Activated T-cell treated with anti-CD3 and anti-CD28 coated beads, Interleukin-2, amount 50 U/mL, for 48 hours (primary cell): ENCODE measurements at regions not wholly inside any gene's neighbourhood (a gene's known extent, or its start where the extent isn't known, plus 50 kb on each side); places are given as distances from the start of the nearest gene placed in this dataset.

ENCODE experiments used
- DNase-seq, 2 experiments: peaks; one replicate each; pipeline ENCODE4 v3.0.0-alpha.2; 2020

GRCh38 chrX:8971116-8971515 is 62.8 kb downstream of the FAM9B start:
- DNase-seq: no peak

DNA sequence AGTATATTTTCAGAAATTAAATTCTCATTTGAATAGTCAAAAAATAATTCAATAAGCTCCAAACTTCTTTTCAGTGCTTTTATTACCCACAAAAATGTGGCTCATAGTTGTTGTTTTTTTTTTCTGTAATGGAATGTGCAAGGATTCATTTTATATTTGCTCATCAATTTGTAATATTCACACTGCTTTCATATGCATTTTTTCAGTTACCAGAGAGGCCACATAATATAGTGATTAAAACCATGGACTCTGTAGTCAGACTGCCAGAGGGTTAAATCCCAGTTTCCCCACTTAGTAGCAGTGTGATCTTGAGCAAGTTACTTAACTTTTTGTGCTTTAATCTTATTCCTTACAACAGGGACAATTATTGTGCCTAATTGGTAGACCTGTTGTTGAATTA is 64.5 kb downstream of the FAM9B start:
- DNase-seq: no peak

DNA sequence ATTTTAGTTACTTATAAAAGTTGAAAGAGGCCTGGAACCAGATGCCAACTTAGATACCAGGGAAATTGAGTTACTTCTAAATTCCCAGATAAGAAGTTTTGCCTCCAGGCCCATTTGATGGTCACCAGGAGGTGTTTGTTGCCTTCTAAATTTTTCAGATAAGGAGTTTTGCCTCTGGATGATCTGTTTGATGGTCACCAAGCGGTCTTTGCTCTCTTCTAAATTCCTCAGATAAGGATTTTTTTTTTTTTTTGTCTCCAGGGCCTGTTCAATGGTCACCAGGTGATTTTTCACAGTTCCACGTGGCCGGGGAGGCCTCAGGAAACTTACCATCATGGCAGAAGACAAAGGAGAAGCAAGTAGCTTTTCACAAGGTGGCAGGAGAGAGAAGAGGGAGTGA is 66.5 kb downstream of the FAM9B start:
- DNase-seq: no peak

GRCh38 chrX:8960957-8961468 is 72.9 kb downstream of the FAM9B start:
- DNase-seq: no peak

- DNase-seq: no peak
Observed at GRCh38 chrX:8955511-8955910, 78.4 kb downstream of the FAM9B start.

- DNase-seq: no peak
Observed at GRCh38 chrX:8946563-8946962, 87.4 kb downstream of the FAM9B start.

DNA sequence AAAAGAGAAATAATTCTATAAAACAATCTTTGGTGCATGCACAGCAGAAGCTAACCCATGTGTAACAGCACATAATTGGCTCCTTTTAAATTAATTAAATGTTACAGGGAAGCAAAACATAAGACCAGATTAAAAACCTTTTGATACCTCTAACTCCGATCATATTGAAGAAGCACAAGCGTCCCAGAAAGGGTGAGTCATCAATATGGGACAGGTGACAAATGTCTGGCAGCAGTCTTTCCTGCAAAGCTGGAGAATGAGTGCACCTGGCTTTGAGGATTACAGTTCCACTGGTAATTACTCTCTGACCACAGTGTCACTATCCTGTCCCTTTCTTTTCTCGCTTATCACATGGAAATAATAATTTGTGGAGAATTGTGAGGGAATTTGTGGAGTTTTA is 94.6 kb downstream of the FAM9B start:
- no peak for DNase-seq

GRCh38 chrX:8927701-8928100 is 106.2 kb downstream of the FAM9B start:
- DNase-seq: no peak

- DNase-seq: no peak
Observed at GRCh38 chrX:8927066-8927635, 106.8 kb downstream of the FAM9B start.

DNA sequence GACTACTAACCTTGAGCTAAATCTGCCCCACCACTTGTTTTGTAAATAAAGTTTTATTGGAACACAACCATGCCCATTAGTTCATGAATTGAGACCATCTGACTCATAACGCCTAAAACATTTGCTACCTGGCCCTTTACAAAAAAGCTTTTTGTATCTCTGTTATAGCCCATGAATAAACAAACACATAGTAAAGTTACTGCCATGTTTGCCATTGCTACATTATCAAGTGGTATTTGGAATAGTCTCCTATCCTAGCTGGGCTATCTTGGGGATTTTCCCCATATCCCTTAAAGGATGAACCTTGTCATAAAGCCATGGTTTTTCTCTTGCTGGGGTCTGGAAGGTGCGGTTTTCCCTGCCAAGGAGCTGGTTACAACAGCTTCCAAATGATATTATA is 112.3 kb downstream of the FAM9B start:
- no peak for DNase-seq

DNA sequence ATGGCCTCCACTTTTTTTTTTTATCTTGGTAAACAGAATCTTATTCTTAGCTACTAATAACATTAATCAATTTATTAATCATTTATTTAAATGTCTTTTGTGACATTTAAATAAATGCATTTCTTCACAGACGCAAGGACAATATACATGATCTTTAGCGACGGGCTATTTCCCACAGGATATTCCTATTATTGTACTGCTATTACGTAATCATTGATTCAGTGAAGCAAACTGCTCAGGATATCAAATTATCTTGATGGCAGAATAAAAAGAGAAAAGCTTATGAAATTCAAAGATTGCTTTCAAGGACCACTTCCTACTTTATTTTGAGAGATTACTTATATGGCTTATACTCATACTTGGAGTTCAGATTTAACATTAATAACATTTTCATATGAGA is 114.1 kb downstream of the FAM9B start:
- no peak for DNase-seq

- DNase-seq: no peak
Observed at GRCh38 chrX:8916697-8917096, 115.5 kb upstream of the FAM9A start.

DNA sequence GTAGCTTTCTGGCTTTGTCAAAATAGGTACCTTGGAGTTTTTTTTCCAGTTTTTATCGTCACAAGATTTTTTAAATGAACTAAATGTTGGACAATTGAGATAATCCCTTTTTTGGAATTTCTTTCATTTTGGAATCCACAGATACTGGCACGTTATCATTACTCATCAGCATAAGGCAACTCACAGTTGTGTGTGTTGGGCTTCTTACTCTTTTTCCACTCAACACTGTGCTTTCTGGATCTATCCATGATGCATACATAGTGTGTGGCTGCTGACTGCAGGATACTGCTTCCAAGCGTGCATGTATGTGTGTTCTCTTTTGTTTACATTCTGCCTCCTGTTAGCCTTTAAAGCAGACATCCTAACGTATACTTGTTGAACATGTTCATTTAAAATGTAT is 113.5 kb upstream of the FAM9A start:
- no peak for DNase-seq

GRCh38 chrX:8913655-8914409 is 112.6 kb upstream of the FAM9A start:
- no peak for DNase-seq

- no peak for DNase-seq
Observed at GRCh38 chrX:8907688-8908087, 106.5 kb upstream of the FAM9A start.

GRCh38 chrX:8906299-8906938 is 105.2 kb upstream of the FAM9A start:
- no peak for DNase-seq

- DNase-seq: no peak
Observed at GRCh38 chrX:8897259-8897658, 96.1 kb upstream of the FAM9A start.

- no peak for DNase-seq
Observed at GRCh38 chrX:8890794-8891193, 89.6 kb upstream of the FAM9A start.

- no peak for DNase-seq
Observed at GRCh38 chrX:8887004-8887403, 85.8 kb upstream of the FAM9A start.

DNA sequence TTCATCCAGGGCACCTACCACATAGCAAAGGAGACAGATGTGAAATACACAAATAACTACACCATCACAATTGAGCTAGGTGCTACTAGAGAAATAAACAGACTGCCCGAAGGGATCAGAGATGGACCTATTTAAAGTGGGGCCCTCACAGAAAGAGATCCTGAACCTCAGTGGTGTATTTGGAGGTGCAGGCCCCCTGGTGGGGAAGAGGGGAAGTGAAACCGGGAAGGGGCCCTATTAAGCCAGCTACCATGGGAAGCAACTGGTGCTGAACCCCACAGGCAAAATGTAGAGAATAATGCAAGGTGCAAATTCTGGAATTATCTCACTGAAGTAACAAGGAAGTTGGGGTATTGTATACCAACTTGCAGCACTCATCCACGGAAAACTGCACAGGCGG is 78.6 kb upstream of the FAM9A start:
- peak; percentile 34 to 51 for DNase-seq

DNA sequence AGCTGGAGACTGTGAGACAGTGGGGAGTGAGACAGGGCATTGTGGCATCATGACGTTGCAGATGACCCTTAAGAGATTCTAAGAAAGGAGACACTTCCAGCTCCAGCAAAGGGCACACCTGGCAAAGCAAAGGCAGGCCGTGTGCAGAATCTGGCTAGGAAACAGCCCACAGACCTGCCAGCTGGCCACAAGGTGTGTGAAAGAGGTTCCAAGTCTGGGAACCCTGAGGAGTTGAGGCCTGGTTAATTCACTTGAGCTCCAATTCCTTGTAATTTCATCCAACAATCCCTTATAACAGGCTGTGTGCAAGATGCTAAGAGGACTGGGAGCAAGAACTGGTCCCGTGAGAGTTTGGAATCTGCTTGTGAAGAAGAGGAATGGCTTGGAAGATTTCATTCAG is 72.8 kb upstream of the FAM9A start:
- no peak for DNase-seq

- DNase-seq: no peak
Observed at GRCh38 chrX:8873102-8873501, 71.9 kb upstream of the FAM9A start.

GRCh38 chrX:8870411-8870810 is 69.2 kb upstream of the FAM9A start:
- no peak for DNase-seq

DNA sequence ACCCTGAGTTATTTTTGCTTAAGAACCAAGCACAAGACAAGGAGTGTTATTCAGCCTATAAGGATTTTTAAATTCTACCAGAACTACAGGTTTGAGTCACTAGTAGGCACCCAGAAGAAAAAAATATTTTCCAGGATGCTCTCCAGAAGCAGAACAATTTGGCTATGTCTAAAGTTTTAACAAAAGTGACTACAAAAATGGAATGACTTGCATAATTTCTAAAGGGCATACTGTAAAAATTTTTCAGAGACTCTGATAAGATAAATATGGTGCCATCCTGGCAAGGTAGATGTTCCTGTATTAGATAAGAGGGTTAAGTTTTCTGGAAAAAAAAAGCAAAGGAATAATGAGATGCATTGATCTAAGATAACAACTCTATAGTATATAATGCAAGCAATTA is 68.6 kb upstream of the FAM9A start:
- no peak for DNase-seq
